H9 (cell line): ENCODE measurements at regions not wholly inside any gene's neighbourhood (a gene's known extent, or its start where the extent isn't known, plus 50 kb on each side); places are given as distances from the start of the nearest gene placed in this dataset.

ENCODE experiments used
- DNase-seq: peaks from one replicate; pipeline ENCODE4 v3.0.0-alpha.2; 2017
- H2AFZ ChIP-seq: one replicate; pipeline ENCODE4 v1.6.1; 2013; ENCODE audit warnings: mild to moderate bottlenecking, low read length, control low read depth, moderate library complexity
- H2AK5ac ChIP-seq: 2 replicates; pipeline ENCODE4 v1.6.1; 2013; ENCODE audit warnings: low read length, control low read depth, mixed read lengths; ENCODE audit not compliant: insufficient read length
- H2BK120ac ChIP-seq: one replicate; pipeline ENCODE4 v1.6.1; 2013; ENCODE audit warnings: low read depth, mild to moderate bottlenecking, low read length, control low read depth, inconsistent platforms; ENCODE audit not compliant: poor library complexity, severe bottlenecking
- H2BK12ac ChIP-seq: 2 replicates; pipeline ENCODE4 v1.6.1; 2013; ENCODE audit warnings: low read length, control low read depth, mixed read lengths, low read depth; ENCODE audit not compliant: insufficient read length
- H2BK15ac ChIP-seq: 2 replicates; pipeline ENCODE4 v1.6.1; 2013; ENCODE audit warnings: low read depth, low read length, control low read depth
- H2BK20ac ChIP-seq: one replicate; pipeline ENCODE4 v1.6.1; 2013; ENCODE audit warnings: low read depth, mild to moderate bottlenecking, low read length, control low read depth, inconsistent platforms; ENCODE audit not compliant: poor library complexity, severe bottlenecking
- H2BK5ac ChIP-seq: 2 replicates; pipeline ENCODE4 v1.6.1; 2013; ENCODE audit warnings: low read length, control low read depth, mixed read lengths; ENCODE audit not compliant: insufficient read length
- H3K14ac ChIP-seq: 2 replicates; pipeline ENCODE4 v1.6.1; 2013; ENCODE audit warnings: low read length, control low read depth; ENCODE audit not compliant: insufficient read depth
- H3K18ac ChIP-seq: 2 replicates; pipeline ENCODE4 v1.6.1; 2013; ENCODE audit warnings: low read depth, mild to moderate bottlenecking, mixed read lengths, low read length, control low read depth; ENCODE audit not compliant: insufficient read length
- H3K23ac ChIP-seq: 2 replicates; pipeline ENCODE4 v1.6.1; 2013; ENCODE audit warnings: low read length, control low read depth, mixed read lengths, low read depth; ENCODE audit not compliant: insufficient read length
- H3K23me2 ChIP-seq: 2 replicates; pipeline ENCODE4 v1.6.1; 2013; ENCODE audit warnings: low read depth, mild to moderate bottlenecking, mixed read lengths, low read length, control low read depth; ENCODE audit not compliant: insufficient read length, poor library complexity, severe bottlenecking
- H3K27ac ChIP-seq: 2 replicates; pipeline ENCODE4 v1.5.1; 2013; ENCODE audit warnings: low read length, control low read depth, mixed read lengths, low read depth; ENCODE audit not compliant: insufficient read length
- H3K27me3 ChIP-seq: 2 replicates; pipeline ENCODE4 v1.6.1; 2013; ENCODE audit warnings: low read length, control low read depth, inconsistent platforms; ENCODE audit not compliant: insufficient read depth
- H3K4ac ChIP-seq: 2 replicates; pipeline ENCODE4 v1.6.1; 2013; ENCODE audit warnings: low read depth, mild to moderate bottlenecking, control low read depth, inconsistent platforms, low read length, moderate library complexity
- H3K4me1 ChIP-seq: 2 replicates; pipeline ENCODE4 v1.6.1; 2013; ENCODE audit warnings: low read length, control low read depth, inconsistent platforms; ENCODE audit not compliant: insufficient read depth
- H3K4me2 ChIP-seq: 2 replicates; pipeline ENCODE4 v1.6.1; 2013; ENCODE audit warnings: low read length, control low read depth, mixed read lengths; ENCODE audit not compliant: insufficient read length, insufficient read depth
- H3K56ac ChIP-seq: 2 replicates; pipeline ENCODE4 v1.6.1; 2013; ENCODE audit warnings: low read depth, mild to moderate bottlenecking, mixed read lengths, low read length, control low read depth; ENCODE audit not compliant: insufficient read length
- H3K79me1 ChIP-seq: 2 replicates; pipeline ENCODE4 v1.6.1; 2013; ENCODE audit warnings: low read depth, mild to moderate bottlenecking, moderate library complexity, low read length, control low read depth, inconsistent platforms; ENCODE audit not compliant: insufficient read depth, poor library complexity, severe bottlenecking
- H3K79me2 ChIP-seq: 2 replicates; pipeline ENCODE4 v1.6.1; 2013; ENCODE audit warnings: low read length, control low read depth, inconsistent platforms; ENCODE audit not compliant: insufficient read depth
- H3K9ac ChIP-seq: 2 replicates; pipeline ENCODE4 v1.6.1; 2013; ENCODE audit warnings: low read length, control low read depth, mixed read lengths; ENCODE audit not compliant: insufficient read length; ENCODE audit errors: extremely low read depth
- H3K9me3 ChIP-seq: one replicate; pipeline ENCODE4 v1.6.1; 2013; ENCODE audit warnings: low read depth, low read length, inconsistent platforms; ENCODE audit not compliant: control insufficient read depth
- H3T11ph ChIP-seq: one replicate; pipeline ENCODE4 v1.6.1; 2013; ENCODE audit warnings: mild to moderate bottlenecking, low read length, control low read depth, inconsistent platforms
- H4K20me1 ChIP-seq: one replicate; pipeline ENCODE4 v1.6.1; 2013; ENCODE audit not compliant: control insufficient read depth, insufficient read length, insufficient read depth
- H4K5ac ChIP-seq: 2 replicates; pipeline ENCODE4 v1.6.1; 2013; ENCODE audit warnings: low read depth, mild to moderate bottlenecking, mixed read lengths, low read length, control low read depth; ENCODE audit not compliant: insufficient read length
- H4K8ac ChIP-seq: replicated peaks from 2 replicates; pipeline ENCODE4 v1.6.1; 2013; ENCODE audit warnings: low read length, control low read depth, mixed read lengths, low read depth; ENCODE audit not compliant: insufficient read length
- H4K91ac ChIP-seq: 2 replicates; pipeline ENCODE4 v1.6.1; 2013; ENCODE audit warnings: low read depth, mild to moderate bottlenecking, moderate library complexity, mixed read lengths, low read length, control low read depth; ENCODE audit not compliant: insufficient read length
- H3K27ac Mint-ChIP-seq, 3 experiments: 2 replicates in 2 of 3; 3 replicates in 1 of 3; pipeline ENCODE4 v1.8.0; 2020 to 2021; ENCODE audit warnings: mixed read lengths in 3 of 3, mild to moderate bottlenecking in 1 of 3, moderate library complexity in 1 of 3
- H3K27me3 Mint-ChIP-seq: 2 replicates; pipeline ENCODE4 v1.8.0; 2021; ENCODE audit warnings: low read depth, mild to moderate bottlenecking, moderate library complexity, mixed read lengths
- H3K36me3 Mint-ChIP-seq, 3 experiments: 2 replicates in 2 of 3; 3 replicates in 1 of 3; pipeline ENCODE4 v1.8.0; 2020 to 2021; ENCODE audit warnings: low read depth in 3 of 3, mixed read lengths in 3 of 3; ENCODE audit not compliant: insufficient read depth in 1 of 3
- H3K4me1 Mint-ChIP-seq, 2 experiments: 2 replicates each; pipeline ENCODE4 v1.8.0; 2020; ENCODE audit warnings: mixed read lengths in 2 of 2
- H3K4me3 Mint-ChIP-seq, 2 experiments: 2 replicates in 1 of 2; 3 replicates in 1 of 2; pipeline ENCODE4 v1.8.0; 2020 to 2021; ENCODE audit warnings: mild to moderate bottlenecking in 2 of 2, mixed read lengths in 2 of 2, moderate library complexity in 1 of 2
- H3K9me3 Mint-ChIP-seq, 2 experiments: 2 replicates in 1 of 2; 3 replicates in 1 of 2; pipeline ENCODE4 v1.8.0; 2020; ENCODE audit warnings: mild to moderate bottlenecking in 2 of 2, mixed read lengths in 2 of 2, moderate library complexity in 1 of 2
- whole genome bisulfite sequencing: extraction: QIAGEN DNeasy Blood & Tissue Kit; methylation state at CpG from one replicate; pipeline ENCODE4 v1.1.7; 2013; ENCODE audit warnings: missing lambda C conversion rate, low lambda C conversion rate, mixed read lengths; ENCODE audit not compliant: insufficient read length; ENCODE audit errors: extremely low coverage; 5-methylcytosine and 5-hydroxymethylcytosine counted together
- TF ChIP-seq, protein P1 (sequence below): fragments of 200-600 bp; sonication (generic); conservative IDR thresholded peaks from 3 replicates; pipeline ENCODE4 v1.8.0; 2021; ENCODE audit warnings: antibody characterized with exemption, mild to moderate bottlenecking

DNA sequence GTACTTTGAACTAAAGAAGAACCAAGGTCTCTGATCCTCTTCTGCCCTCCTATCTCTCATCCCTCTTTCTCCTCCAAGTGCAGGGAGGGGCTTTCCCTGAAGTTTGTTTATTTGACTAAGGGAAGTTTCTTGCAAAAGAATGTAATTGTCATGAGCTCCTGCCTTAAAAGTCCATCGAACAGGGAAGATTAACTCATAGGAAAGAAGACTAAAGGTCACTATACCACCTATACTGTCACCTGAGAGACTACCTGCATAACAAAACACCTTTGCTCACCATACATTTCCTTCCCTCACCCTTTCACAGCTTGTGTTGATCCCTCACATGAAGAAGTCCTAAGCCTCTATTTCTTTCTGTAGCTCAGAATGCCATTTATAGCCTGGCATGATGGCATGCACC lies 59.4 kb upstream of the C4orf54 start:
- Histone ChIP-seq H3K27me3 (no peaks in the 10 kb centered on the region), H3K23ac (no peak overlapping the region), H2BK120ac (no peak overlapping the region), H3K4me1 (peaks cover 7% of the 10 kb centered on the region; the same call in 1 of the 2 replicates), H3K9ac (no peak overlapping the region), H3K4ac (no peak overlapping the region), H3K9me3 (no peaks in the 10 kb centered on the region), H2AK5ac (no peak overlapping the region), H4K20me1 (no peaks in the 10 kb centered on the region), H2AFZ (no peak overlapping the region), H3K4me2 (no peak overlapping the region), H3T11ph (no peak overlapping the region), H3K79me1 (no peaks in the 10 kb centered on the region), H3K18ac (no peak overlapping the region), H2BK20ac (no peak overlapping the region), H3K23me2 (no peaks in the 10 kb centered on the region), H3K79me2 (no peaks in the 10 kb centered on the region), H4K5ac (no peak overlapping the region), H4K91ac (no peak overlapping the region), H2BK5ac (no peak overlapping the region), H2BK15ac (no peak overlapping the region), H4K8ac (no peak overlapping the region), H3K14ac (no peak overlapping the region), H3K56ac (no peak overlapping the region), H3K27ac (no peak overlapping the region), H2BK12ac (no peak overlapping the region)
- TF ChIP-seq, protein P1, sequence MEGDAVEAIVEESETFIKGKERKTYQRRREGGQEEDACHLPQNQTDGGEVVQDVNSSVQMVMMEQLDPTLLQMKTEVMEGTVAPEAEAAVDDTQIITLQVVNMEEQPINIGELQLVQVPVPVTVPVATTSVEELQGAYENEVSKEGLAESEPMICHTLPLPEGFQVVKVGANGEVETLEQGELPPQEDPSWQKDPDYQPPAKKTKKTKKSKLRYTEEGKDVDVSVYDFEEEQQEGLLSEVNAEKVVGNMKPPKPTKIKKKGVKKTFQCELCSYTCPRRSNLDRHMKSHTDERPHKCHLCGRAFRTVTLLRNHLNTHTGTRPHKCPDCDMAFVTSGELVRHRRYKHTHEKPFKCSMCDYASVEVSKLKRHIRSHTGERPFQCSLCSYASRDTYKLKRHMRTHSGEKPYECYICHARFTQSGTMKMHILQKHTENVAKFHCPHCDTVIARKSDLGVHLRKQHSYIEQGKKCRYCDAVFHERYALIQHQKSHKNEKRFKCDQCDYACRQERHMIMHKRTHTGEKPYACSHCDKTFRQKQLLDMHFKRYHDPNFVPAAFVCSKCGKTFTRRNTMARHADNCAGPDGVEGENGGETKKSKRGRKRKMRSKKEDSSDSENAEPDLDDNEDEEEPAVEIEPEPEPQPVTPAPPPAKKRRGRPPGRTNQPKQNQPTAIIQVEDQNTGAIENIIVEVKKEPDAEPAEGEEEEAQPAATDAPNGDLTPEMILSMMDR = no peak
- WGBS = no CpG with 5 or more reads among the region's 1 CpG
- DNase-seq = no peak
- Mint-ChIP-seq H3K9me3 (no peaks in the 10 kb centered on the region), H3K27me3 (no peaks in the 10 kb centered on the region), H3K36me3 (no peaks in the 10 kb centered on the region), H3K4me1 (peaks cover 10 to 17% of the 10 kb centered on the region in 2 experiments), H3K27ac (no peak overlapping the region), H3K4me3 (no peak overlapping the region)
